Smooth muscle cell (in vitro differentiated cells): ENCODE measurements at regions not wholly inside any gene's neighbourhood (a gene's known extent, or its start where the extent isn't known, plus 50 kb on each side); places are given as distances from the start of the nearest gene placed in this dataset.

Source experiments
- DNase-seq: peaks from one replicate; lab custom pipeline; 2025; ENCODE audit not compliant: unreplicated experiment; lab: John Stamatoyannopoulos, UW
- H2AFZ ChIP-seq: fragments of 200-600 bp; sonication (generic); 2 replicates; pipeline ENCODE4 v1.6.0; 2016; ENCODE audit warnings: antibody characterized with exemption, low read depth, mild to moderate bottlenecking
- H3F3A ChIP-seq: fragments of 200-600 bp; sonication (generic); 2 replicates; pipeline ENCODE4 v1.6.0; 2017; ENCODE audit warnings: antibody characterized with exemption, low read depth
- H3K27ac ChIP-seq: fragments of 200-600 bp; sonication (generic); 2 replicates; pipeline ENCODE4 v1.5.1; 2016; ENCODE audit warnings: low read depth, mild to moderate bottlenecking
- H3K27me3 ChIP-seq: fragments of 200-600 bp; sonication (generic); 2 replicates; pipeline ENCODE4 v1.6.1; 2016; ENCODE audit warnings: low read depth, mild to moderate bottlenecking
- H3K36me3 ChIP-seq: fragments of 200-600 bp; sonication (generic); 2 replicates; pipeline ENCODE4 v1.5.1; 2016; ENCODE audit warnings: low read depth
- H3K4me1 ChIP-seq: fragments of 200-600 bp; sonication (generic); 2 replicates; pipeline ENCODE4 v1.5.1; 2016; ENCODE audit warnings: low read depth
- H3K4me2 ChIP-seq: fragments of 200-600 bp; sonication (generic); 2 replicates; pipeline ENCODE4 v1.6.0; 2016; ENCODE audit warnings: mild to moderate bottlenecking
- H3K4me3 ChIP-seq: fragments of 200-600 bp; sonication (generic); 2 replicates; pipeline ENCODE4 v1.5.1; 2016; ENCODE audit warnings: mild to moderate bottlenecking
- H3K79me2 ChIP-seq: fragments of 200-600 bp; sonication (generic); 2 replicates; pipeline ENCODE4 v1.6.0; 2016; ENCODE audit warnings: low read depth, mild to moderate bottlenecking
- H3K9ac ChIP-seq: fragments of 200-600 bp; sonication (generic); 2 replicates; pipeline ENCODE4 v1.6.0; 2016; ENCODE audit warnings: low read depth
- H3K9me3 ChIP-seq: fragments of 200-600 bp; sonication (generic); replicated peaks from 2 replicates; pipeline ENCODE4 v1.5.1; 2016; ENCODE audit warnings: low read depth
- H4K20me1 ChIP-seq: fragments of 200-600 bp; sonication (generic); 2 replicates; pipeline ENCODE4 v1.6.0; 2016; ENCODE audit warnings: low read depth
- WGBS: methylation state at CpG from one replicate; pipeline ENCODE4 v1.1.7; 2016; ENCODE audit warnings: low lambda C conversion rate; 5-methylcytosine and 5-hydroxymethylcytosine counted together
- TF ChIP-seq, protein P1 (sequence below): fragments of 200-600 bp; sonication (generic); IDR thresholded peaks from 2 replicates; pipeline ENCODE4 v1.5.1; 2017; ENCODE audit warnings: borderline replicate concordance, mild to moderate bottlenecking, antibody characterized with exemption; ENCODE audit not compliant: insufficient read depth, poor library complexity, severe bottlenecking

- TF ChIP-seq, protein P1, sequence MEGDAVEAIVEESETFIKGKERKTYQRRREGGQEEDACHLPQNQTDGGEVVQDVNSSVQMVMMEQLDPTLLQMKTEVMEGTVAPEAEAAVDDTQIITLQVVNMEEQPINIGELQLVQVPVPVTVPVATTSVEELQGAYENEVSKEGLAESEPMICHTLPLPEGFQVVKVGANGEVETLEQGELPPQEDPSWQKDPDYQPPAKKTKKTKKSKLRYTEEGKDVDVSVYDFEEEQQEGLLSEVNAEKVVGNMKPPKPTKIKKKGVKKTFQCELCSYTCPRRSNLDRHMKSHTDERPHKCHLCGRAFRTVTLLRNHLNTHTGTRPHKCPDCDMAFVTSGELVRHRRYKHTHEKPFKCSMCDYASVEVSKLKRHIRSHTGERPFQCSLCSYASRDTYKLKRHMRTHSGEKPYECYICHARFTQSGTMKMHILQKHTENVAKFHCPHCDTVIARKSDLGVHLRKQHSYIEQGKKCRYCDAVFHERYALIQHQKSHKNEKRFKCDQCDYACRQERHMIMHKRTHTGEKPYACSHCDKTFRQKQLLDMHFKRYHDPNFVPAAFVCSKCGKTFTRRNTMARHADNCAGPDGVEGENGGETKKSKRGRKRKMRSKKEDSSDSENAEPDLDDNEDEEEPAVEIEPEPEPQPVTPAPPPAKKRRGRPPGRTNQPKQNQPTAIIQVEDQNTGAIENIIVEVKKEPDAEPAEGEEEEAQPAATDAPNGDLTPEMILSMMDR, result no peak
- Histone ChIP-seq H3K4me2 (no peak overlapping the region), H3K9me3 (no peaks in the 10 kb centered on the region), H3K4me1 (no peaks in the 10 kb centered on the region), H3K27ac (no peak overlapping the region), H3K79me2 (no peaks in the 10 kb centered on the region), H3K9ac (no peak overlapping the region), H3K4me3 (no peak overlapping the region), H3K36me3 (no peaks in the 10 kb centered on the region), H3F3A (no peaks in the 10 kb centered on the region), H2AFZ (no peak overlapping the region), H4K20me1 (no peaks in the 10 kb centered on the region), H3K27me3 (no peaks in the 10 kb centered on the region)
- no peak for DNase-seq
- WGBS, result 61% methylated on average over 13 of the region's 33 CpGs
These were observed 214.1 kb upstream of the GEMIN8 start for GRCh38 chrX:14243823-14244222.

- Histone ChIP-seq H3K4me3 (no peak overlapping the region), H3K4me2 (no peak overlapping the region), H3K36me3 (no peaks in the 10 kb centered on the region), H3K4me1 (no peaks in the 10 kb centered on the region), H3K9me3 (no peaks in the 10 kb centered on the region), H4K20me1 (no peaks in the 10 kb centered on the region), H3K27me3 (no peaks in the 10 kb centered on the region), H3K79me2 (no peaks in the 10 kb centered on the region), H3K9ac (no peak overlapping the region), H2AFZ (no peak overlapping the region), H3K27ac (no peak overlapping the region), H3F3A (no peaks in the 10 kb centered on the region)
- TF ChIP-seq, protein P1, result no peak
- 67% methylated on average over 3 of the region's 3 CpGs for WGBS
- no peak for DNase-seq
These were observed 205.3 kb upstream of the GEMIN8 start for GRCh38 chrX:14235004-14235403.

- H3K4me2 ChIP-seq, result no peak overlapping the region
- no peaks in the 10 kb centered on the region for H4K20me1 ChIP-seq
- 59% methylated on average over 4 of the region's 4 CpGs for WGBS
- peak overlapping the region; percentile 24 for H2AFZ ChIP-seq
- H3K27ac ChIP-seq, result no peak overlapping the region
- no peaks in the 10 kb centered on the region for H3K4me1 ChIP-seq
- no peaks in the 10 kb centered on the region for H3K9me3 ChIP-seq
- H3K27me3 ChIP-seq, result no peaks in the 10 kb centered on the region
- no peaks in the 10 kb centered on the region for H3K36me3 ChIP-seq
- TF ChIP-seq, protein P1, result no peak
- H3K79me2 ChIP-seq, result no peaks in the 10 kb centered on the region
- no peak for DNase-seq
- no peak overlapping the region for H3K4me3 ChIP-seq
- no peak overlapping the region for H3K9ac ChIP-seq
- H3F3A ChIP-seq, result no peaks in the 10 kb centered on the region
These were observed 203.0 kb upstream of the GEMIN8 start for GRCh38 chrX:14232688-14233087.

DNA sequence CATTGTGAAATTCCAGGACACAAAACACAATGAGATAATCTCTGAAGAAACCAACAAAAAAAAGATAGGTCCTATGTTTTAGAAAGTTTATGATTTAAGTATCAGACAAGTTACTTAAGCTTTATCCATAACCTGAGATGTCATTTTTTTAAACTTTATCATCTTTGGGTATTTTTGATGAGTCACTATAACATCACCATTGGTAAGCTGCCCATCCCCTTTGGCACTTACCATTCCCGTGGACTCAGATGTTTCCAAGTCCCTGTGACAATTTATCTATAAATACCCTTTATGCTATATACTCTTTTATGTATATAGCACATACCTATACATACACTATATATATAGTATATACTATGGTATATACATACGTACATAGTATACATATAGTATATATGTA lies 198.9 kb upstream of the GEMIN8 start:
- Histone ChIP-seq H3K9ac (no peak overlapping the region), H3K4me2 (no peak overlapping the region), H3K9me3 (no peaks in the 10 kb centered on the region), H3K4me3 (no peak overlapping the region), H3K4me1 (no peaks in the 10 kb centered on the region), H4K20me1 (no peaks in the 10 kb centered on the region), H3F3A (no peaks in the 10 kb centered on the region), H2AFZ (no peak overlapping the region), H3K79me2 (no peaks in the 10 kb centered on the region), H3K27me3 (no peaks in the 10 kb centered on the region), H3K27ac (no peak overlapping the region), H3K36me3 (no peaks in the 10 kb centered on the region)
- TF ChIP-seq, protein P1, result no peak
- no peak for DNase-seq
- 81% methylated on average over 2 of the region's 2 CpGs for WGBS
